ENCODE measurements at regions not wholly inside any gene's neighbourhood (a gene's known extent, or its start where the extent isn't known, plus 50 kb on each side); places are given as distances from the start of the nearest gene placed in this dataset.

DNA sequence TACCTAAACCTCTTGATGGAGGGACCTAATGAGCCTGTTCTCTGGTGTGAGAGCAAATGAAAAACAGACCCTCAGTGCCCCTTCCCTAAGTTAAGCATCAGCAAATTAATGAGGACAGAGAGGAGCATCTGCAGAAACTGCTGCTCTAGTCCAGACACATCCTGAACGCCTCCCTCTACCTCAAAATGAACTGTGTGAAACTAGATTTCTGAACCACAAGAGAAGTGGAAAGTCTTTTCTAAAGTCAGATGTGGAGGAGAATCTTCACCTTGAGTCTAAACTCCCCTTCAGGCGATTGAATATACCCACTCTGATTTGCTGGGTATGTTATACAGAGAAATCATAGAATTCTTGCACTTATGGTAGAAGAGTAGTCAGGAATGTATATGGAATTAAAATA is 104.4 kb upstream of the AMZ2 start:
- TF ChIP-seq EZH2 (IDR thresholded peaks at IDR 0.05; ENCODE audit: borderline replicate concordance, low read depth, low read length, severe bottlenecking), result no peak
- TF ChIP-seq, protein P1, sequence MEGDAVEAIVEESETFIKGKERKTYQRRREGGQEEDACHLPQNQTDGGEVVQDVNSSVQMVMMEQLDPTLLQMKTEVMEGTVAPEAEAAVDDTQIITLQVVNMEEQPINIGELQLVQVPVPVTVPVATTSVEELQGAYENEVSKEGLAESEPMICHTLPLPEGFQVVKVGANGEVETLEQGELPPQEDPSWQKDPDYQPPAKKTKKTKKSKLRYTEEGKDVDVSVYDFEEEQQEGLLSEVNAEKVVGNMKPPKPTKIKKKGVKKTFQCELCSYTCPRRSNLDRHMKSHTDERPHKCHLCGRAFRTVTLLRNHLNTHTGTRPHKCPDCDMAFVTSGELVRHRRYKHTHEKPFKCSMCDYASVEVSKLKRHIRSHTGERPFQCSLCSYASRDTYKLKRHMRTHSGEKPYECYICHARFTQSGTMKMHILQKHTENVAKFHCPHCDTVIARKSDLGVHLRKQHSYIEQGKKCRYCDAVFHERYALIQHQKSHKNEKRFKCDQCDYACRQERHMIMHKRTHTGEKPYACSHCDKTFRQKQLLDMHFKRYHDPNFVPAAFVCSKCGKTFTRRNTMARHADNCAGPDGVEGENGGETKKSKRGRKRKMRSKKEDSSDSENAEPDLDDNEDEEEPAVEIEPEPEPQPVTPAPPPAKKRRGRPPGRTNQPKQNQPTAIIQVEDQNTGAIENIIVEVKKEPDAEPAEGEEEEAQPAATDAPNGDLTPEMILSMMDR (IDR thresholded peaks at IDR 0.05; ENCODE audit: borderline replicate concordance, extremely low read depth, low read length, poor library complexity, severe bottlenecking), result no peak
- DNase-seq, result no peak
- no peak for ATAC-seq (ENCODE audit: insufficient read depth, low read depth)

DNA sequence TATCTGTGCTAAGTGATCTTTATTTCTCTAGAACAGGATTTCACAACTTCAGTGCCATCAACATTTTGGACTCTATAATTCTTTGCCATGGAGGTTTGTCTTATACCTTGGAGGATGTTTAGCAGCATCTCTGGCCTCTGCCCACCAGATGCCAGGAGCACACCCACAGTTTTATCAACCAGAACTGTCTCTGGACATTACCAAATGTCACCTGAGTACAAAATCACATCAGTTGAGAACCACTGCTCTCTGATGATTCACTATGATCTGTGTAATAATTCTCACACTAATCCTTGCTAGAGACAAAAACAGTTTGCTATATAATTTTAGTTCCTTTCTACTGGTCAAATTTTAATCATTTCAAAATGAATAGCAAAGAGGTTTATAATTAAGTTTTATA is 102.8 kb upstream of the AMZ2 start:
- H3K4me3 ChIP-seq (ENCODE audit: low read depth in 1 of 2, low read length in 2 of 2), result no peak overlapping the region
- H4K20me1 ChIP-seq (ENCODE audit: insufficient read depth, low read length), result no peaks in the 10 kb centered on the region
- H3K9me3 ChIP-seq (ENCODE audit: insufficient read depth, low read length, severe bottlenecking), result no peaks in the 10 kb centered on the region
- H3K4me1 ChIP-seq (ENCODE audit: insufficient read depth, low read length), result no peaks in the 10 kb centered on the region
- no peak overlapping the region for H3K9ac ChIP-seq (ENCODE audit: low read depth, low read length)
- ATAC-seq (ENCODE audit: insufficient read depth, low read depth), result no peak
- TF ChIP-seq, protein P1 (IDR thresholded peaks at IDR 0.05; ENCODE audit: borderline replicate concordance, extremely low read depth, low read length, poor library complexity, severe bottlenecking), result no peak
- TF ChIP-seq EZH2 (IDR thresholded peaks at IDR 0.05; ENCODE audit: borderline replicate concordance, low read depth, low read length, severe bottlenecking), result no peak
- no peak overlapping the region for H2AFZ ChIP-seq (ENCODE audit: low read depth, low read length)
- H3K36me3 ChIP-seq (ENCODE audit: insufficient read depth, low read length), result no peaks in the 10 kb centered on the region
- DNase-seq, result no peak
- H3K79me2 ChIP-seq (ENCODE audit: insufficient read depth, low read length), result no peaks in the 10 kb centered on the region
- no peaks in the 10 kb centered on the region for H3K27me3 ChIP-seq (ENCODE audit: insufficient read depth, low read length, poor library complexity)
- no peak overlapping the region for H3K27ac ChIP-seq (ENCODE audit: low read length)
- no peak overlapping the region for H3K4me2 ChIP-seq (ENCODE audit: insufficient read depth, low read length)

More for the DNA sequence above, 104.4 kb upstream of the AMZ2 start:
- Histone ChIP-seq H3K27me3 (ENCODE audit: insufficient read depth, low read length, poor library complexity) (no peaks in the 10 kb centered on the region), H3K4me3 (ENCODE audit: low read depth in 1 of 2, low read length in 2 of 2) (no peak overlapping the region), H4K20me1 (ENCODE audit: insufficient read depth, low read length) (no peaks in the 10 kb centered on the region), H3K79me2 (ENCODE audit: insufficient read depth, low read length) (no peaks in the 10 kb centered on the region), H3K4me1 (ENCODE audit: insufficient read depth, low read length) (no peaks in the 10 kb centered on the region), H3K9ac (ENCODE audit: low read depth, low read length) (no peak overlapping the region), H3K36me3 (ENCODE audit: insufficient read depth, low read length) (no peaks in the 10 kb centered on the region), H3K27ac (ENCODE audit: low read length) (no peak overlapping the region), H3K4me2 (ENCODE audit: insufficient read depth, low read length) (no peak overlapping the region), H2AFZ (ENCODE audit: low read depth, low read length) (no peak overlapping the region), H3K9me3 (ENCODE audit: insufficient read depth, low read length, severe bottlenecking) (no peaks in the 10 kb centered on the region)

DNA sequence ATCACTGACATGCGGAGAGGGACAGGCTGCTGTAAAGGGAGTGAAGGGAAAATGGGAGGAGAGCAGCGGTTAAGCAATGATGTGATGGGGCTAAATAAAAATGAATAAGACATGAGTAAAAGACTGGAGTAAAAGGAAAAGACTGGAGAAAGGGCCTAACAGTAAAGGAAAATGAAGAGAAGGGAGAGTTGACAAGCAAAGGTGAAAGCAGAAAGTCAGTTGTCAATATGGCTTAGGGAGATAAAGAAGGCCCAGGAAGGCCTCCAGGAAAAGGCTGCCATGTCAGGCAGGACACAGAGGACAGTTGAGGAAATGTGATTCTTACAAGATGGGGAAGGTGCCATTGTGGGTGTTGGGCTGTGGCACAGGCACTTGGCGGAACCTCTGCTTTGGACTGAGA is 98.9 kb upstream of the AMZ2 start:
- Histone ChIP-seq H3K79me2 (ENCODE audit: insufficient read depth, low read length) (no peaks in the 10 kb centered on the region), H3K4me2 (ENCODE audit: insufficient read depth, low read length) (no peak overlapping the region), H3K36me3 (ENCODE audit: insufficient read depth, low read length) (no peaks in the 10 kb centered on the region), H3K27ac (ENCODE audit: low read length) (no peak overlapping the region), H2AFZ (ENCODE audit: low read depth, low read length) (no peak overlapping the region), H3K27me3 (ENCODE audit: insufficient read depth, low read length, poor library complexity) (no peaks in the 10 kb centered on the region), H3K9me3 (ENCODE audit: insufficient read depth, low read length, severe bottlenecking) (no peaks in the 10 kb centered on the region), H4K20me1 (ENCODE audit: insufficient read depth, low read length) (no peaks in the 10 kb centered on the region), H3K4me3 (ENCODE audit: low read depth in 1 of 2, low read length in 2 of 2) (no peak overlapping the region), H3K4me1 (ENCODE audit: insufficient read depth, low read length) (no peaks in the 10 kb centered on the region), H3K9ac (ENCODE audit: low read depth, low read length) (no peak overlapping the region)
- TF ChIP-seq, protein P1 (IDR thresholded peaks at IDR 0.05; ENCODE audit: borderline replicate concordance, extremely low read depth, low read length, poor library complexity, severe bottlenecking), result no peak
- no peak for TF ChIP-seq EZH2 (IDR thresholded peaks at IDR 0.05; ENCODE audit: borderline replicate concordance, low read depth, low read length, severe bottlenecking)
- DNase-seq (no peak), ATAC-seq (ENCODE audit: insufficient read depth, low read depth) (no peak)

DNA sequence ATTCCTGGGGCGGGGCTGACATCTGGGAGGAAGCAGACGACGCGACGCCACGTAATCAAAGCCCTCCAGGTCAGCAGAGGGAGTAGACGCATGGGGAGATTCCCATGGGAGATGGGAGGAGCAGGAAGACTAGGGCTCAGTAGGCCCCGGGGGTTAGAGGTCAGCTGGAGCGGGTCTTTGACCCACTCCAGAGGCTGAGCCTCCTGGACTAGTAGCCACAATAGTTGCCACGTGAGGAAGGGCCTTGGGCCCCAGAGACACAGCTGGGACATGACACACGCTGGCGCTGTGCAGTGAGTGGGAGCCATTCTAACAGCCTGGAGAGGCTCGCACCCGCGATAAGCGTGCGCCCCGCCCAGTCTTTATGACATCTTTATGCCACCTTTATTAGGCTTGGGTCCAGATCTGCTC is 95.7 kb upstream of the AMZ2 start:
- H3K4me1 ChIP-seq (ENCODE audit: insufficient read depth, low read length), result no peaks in the 10 kb centered on the region
- no peak overlapping the region for H3K9ac ChIP-seq (ENCODE audit: low read depth, low read length)
- no peak overlapping the region for H3K27ac ChIP-seq (ENCODE audit: low read length)
- TF ChIP-seq, protein P1 (IDR thresholded peaks at IDR 0.05; ENCODE audit: borderline replicate concordance, extremely low read depth, low read length, poor library complexity, severe bottlenecking), result no peak
- TF ChIP-seq EZH2 (IDR thresholded peaks at IDR 0.05; ENCODE audit: borderline replicate concordance, low read depth, low read length, severe bottlenecking), result no peak
- ATAC-seq (ENCODE audit: insufficient read depth, low read depth), result no peak
- H3K27me3 ChIP-seq (ENCODE audit: insufficient read depth, low read length, poor library complexity), result no peaks in the 10 kb centered on the region
- no peaks in the 10 kb centered on the region for H3K79me2 ChIP-seq (ENCODE audit: insufficient read depth, low read length)
- H3K4me2 ChIP-seq (ENCODE audit: insufficient read depth, low read length), result no peak overlapping the region
- H3K9me3 ChIP-seq (ENCODE audit: insufficient read depth, low read length, severe bottlenecking), result no peaks in the 10 kb centered on the region
- no peak overlapping the region for H2AFZ ChIP-seq (ENCODE audit: low read depth, low read length)
- H3K36me3 ChIP-seq (ENCODE audit: insufficient read depth, low read length), result no peaks in the 10 kb centered on the region
- no peak overlapping the region for H3K4me3 ChIP-seq (ENCODE audit: low read depth in 1 of 2, low read length in 2 of 2)
- no peak for DNase-seq
- no peaks in the 10 kb centered on the region for H4K20me1 ChIP-seq (ENCODE audit: insufficient read depth, low read length)

Data from DND-41 (cell line).